Activated naive CD4-positive, alpha-beta T cell treated with anti-CD3 and anti-CD28 coated beads, Interleukin-2, amount 50 U/mL, for 24 hours (primary cell): ENCODE measurements at regions not wholly inside any gene's neighbourhood (a gene's known extent, or its start where the extent isn't known, plus 50 kb on each side); places are given as distances from the start of the nearest gene placed in this dataset.
"Not testable (repeated sequence)": the region's sequence is repeated elsewhere in the genome, so short reads cannot be mapped to it uniquely, and the experiment has no call there.

Experiments
- H3K27ac Mint-ChIP-seq: one replicate; pipeline ENCODE4 v1.8.0; 2021; ENCODE audit warnings: mild to moderate bottlenecking, mixed read lengths
- H3K27me3 Mint-ChIP-seq: one replicate; pipeline ENCODE4 v1.8.0; 2021; ENCODE audit warnings: mixed read lengths
- H3K36me3 Mint-ChIP-seq: one replicate; pipeline ENCODE4 v1.8.0; 2021; ENCODE audit warnings: mixed read lengths
- H3K4me1 Mint-ChIP-seq: one replicate; pipeline ENCODE4 v1.8.0; 2021; ENCODE audit warnings: mixed read lengths
- H3K4me3 Mint-ChIP-seq: one replicate; pipeline ENCODE4 v1.8.0; 2021; ENCODE audit warnings: mild to moderate bottlenecking, mixed read lengths
- H3K9me3 Mint-ChIP-seq: one replicate; pipeline ENCODE4 v1.8.0; 2021; ENCODE audit warnings: mixed read lengths

GRCh38 chr4:187357045-187357643, 633.5 kb upstream of the FAT1 start:
- no peaks in the 10 kb centered on the region for H3K27me3 Mint-ChIP-seq
- H3K36me3 Mint-ChIP-seq, result no peaks in the 10 kb centered on the region
- no peak overlapping the region for H3K27ac Mint-ChIP-seq
- no peaks in the 10 kb centered on the region for H3K4me1 Mint-ChIP-seq
- H3K9me3 Mint-ChIP-seq, result no peaks in the 10 kb centered on the region
- H3K4me3 Mint-ChIP-seq, result no peak overlapping the region

GRCh38 chr4:187357821-187358220, 634.2 kb upstream of the FAT1 start:
- no peak overlapping the region for H3K4me3 Mint-ChIP-seq
- H3K4me1 Mint-ChIP-seq, result no peaks in the 10 kb centered on the region
- no peaks in the 10 kb centered on the region for H3K9me3 Mint-ChIP-seq
- H3K27me3 Mint-ChIP-seq, result no peaks in the 10 kb centered on the region
- no peaks in the 10 kb centered on the region for H3K36me3 Mint-ChIP-seq
- no peak overlapping the region for H3K27ac Mint-ChIP-seq

- H3K4me3 Mint-ChIP-seq, result no peak overlapping the region
- H3K4me1 Mint-ChIP-seq, result no peaks in the 10 kb centered on the region
- no peak overlapping the region for H3K27ac Mint-ChIP-seq
- no peaks in the 10 kb centered on the region for H3K27me3 Mint-ChIP-seq
- no peaks in the 10 kb centered on the region for H3K36me3 Mint-ChIP-seq
- H3K9me3 Mint-ChIP-seq, result peaks cover 9% of the 10 kb centered on the region
Measured at GRCh38 chr4:187362937-187363857, 632.4 kb upstream of the ZFP42 start.

GRCh38 chr4:187364401-187364800, 631.2 kb upstream of the ZFP42 start:
- Mint-ChIP-seq H3K27me3 (no peaks in the 10 kb centered on the region), H3K9me3 (peaks cover 9% of the 10 kb centered on the region), H3K36me3 (no peaks in the 10 kb centered on the region), H3K4me1 (no peaks in the 10 kb centered on the region), H3K27ac (no peak overlapping the region), H3K4me3 (no peak overlapping the region)

GRCh38 chr4:187364851-187365250, 630.7 kb upstream of the ZFP42 start:
- Mint-ChIP-seq H3K4me3 (no peak overlapping the region), H3K36me3 (no peaks in the 10 kb centered on the region), H3K27ac (no peak overlapping the region), H3K4me1 (no peaks in the 10 kb centered on the region), H3K27me3 (no peaks in the 10 kb centered on the region), H3K9me3 (peaks cover 9% of the 10 kb centered on the region)

GRCh38 chr4:187366530-187366929, 629.0 kb upstream of the ZFP42 start:
- Mint-ChIP-seq H3K4me3 (no peak overlapping the region), H3K27ac (no peak overlapping the region), H3K9me3 (peaks cover 9% of the 10 kb centered on the region), H3K4me1 (no peaks in the 10 kb centered on the region), H3K36me3 (no peaks in the 10 kb centered on the region), H3K27me3 (no peaks in the 10 kb centered on the region)

GRCh38 chr4:187370918-187371317, 624.7 kb upstream of the ZFP42 start:
- no peaks in the 10 kb centered on the region for H3K36me3 Mint-ChIP-seq
- H3K27ac Mint-ChIP-seq, result no peak overlapping the region
- no peaks in the 10 kb centered on the region for H3K27me3 Mint-ChIP-seq
- no peaks in the 10 kb centered on the region for H3K4me1 Mint-ChIP-seq
- peaks cover 9% of the 10 kb centered on the region for H3K9me3 Mint-ChIP-seq
- no peak overlapping the region for H3K4me3 Mint-ChIP-seq

- no peaks in the 10 kb centered on the region for H3K36me3 Mint-ChIP-seq
- H3K27ac Mint-ChIP-seq, result no peak overlapping the region
- H3K9me3 Mint-ChIP-seq, result peaks cover 8% of the 10 kb centered on the region
- no peak overlapping the region for H3K4me3 Mint-ChIP-seq
- H3K27me3 Mint-ChIP-seq, result no peaks in the 10 kb centered on the region
- no peaks in the 10 kb centered on the region for H3K4me1 Mint-ChIP-seq
Measured at GRCh38 chr4:187378441-187378840, 617.1 kb upstream of the ZFP42 start.

- Mint-ChIP-seq H3K4me1 (no peaks in the 10 kb centered on the region), H3K27ac (no peak overlapping the region), H3K4me3 (no peak overlapping the region), H3K27me3 (no peaks in the 10 kb centered on the region), H3K36me3 (no peaks in the 10 kb centered on the region), H3K9me3 (peaks cover 8% of the 10 kb centered on the region)
Measured at GRCh38 chr4:187380181-187380581, 615.4 kb upstream of the ZFP42 start.

GRCh38 chr4:187383181-187383580, 612.4 kb upstream of the ZFP42 start:
- H3K4me3 Mint-ChIP-seq, result no peak overlapping the region

GRCh38 chr4:187387739-187388138, 607.8 kb upstream of the ZFP42 start:
- H3K36me3 Mint-ChIP-seq, result no peaks in the 10 kb centered on the region
- peaks cover 14% of the 10 kb centered on the region for H3K9me3 Mint-ChIP-seq
- no peaks in the 10 kb centered on the region for H3K4me1 Mint-ChIP-seq
- H3K27ac Mint-ChIP-seq, result no peak overlapping the region
- H3K27me3 Mint-ChIP-seq, result no peaks in the 10 kb centered on the region
- H3K4me3 Mint-ChIP-seq, result no peak overlapping the region

More at GRCh38 chr4:187383181-187383580, 612.4 kb upstream of the ZFP42 start:
- peaks cover 18% of the 10 kb centered on the region for H3K9me3 Mint-ChIP-seq
- no peaks in the 10 kb centered on the region for H3K27me3 Mint-ChIP-seq
- no peak overlapping the region for H3K27ac Mint-ChIP-seq
- no peaks in the 10 kb centered on the region for H3K36me3 Mint-ChIP-seq
- H3K4me1 Mint-ChIP-seq, result no peaks in the 10 kb centered on the region

- peaks cover 14% of the 10 kb centered on the region for H3K9me3 Mint-ChIP-seq
- no peaks in the 10 kb centered on the region for H3K36me3 Mint-ChIP-seq
- H3K4me1 Mint-ChIP-seq, result no peaks in the 10 kb centered on the region
- H3K27ac Mint-ChIP-seq, result no peak overlapping the region
- H3K27me3 Mint-ChIP-seq, result no peaks in the 10 kb centered on the region
- no peak overlapping the region for H3K4me3 Mint-ChIP-seq
Measured at GRCh38 chr4:187389420-187389819, 606.2 kb upstream of the ZFP42 start.

- H3K27me3 Mint-ChIP-seq, result no peaks in the 10 kb centered on the region
- H3K27ac Mint-ChIP-seq, result no peak overlapping the region
- no peaks in the 10 kb centered on the region for H3K36me3 Mint-ChIP-seq
- H3K4me3 Mint-ChIP-seq, result no peak overlapping the region
- H3K4me1 Mint-ChIP-seq, result no peaks in the 10 kb centered on the region
- peaks cover 19% of the 10 kb centered on the region for H3K9me3 Mint-ChIP-seq
Measured at GRCh38 chr4:187390646-187391045, 604.9 kb upstream of the ZFP42 start.

GRCh38 chr4:187393531-187394344, 601.8 kb upstream of the ZFP42 start:
- Mint-ChIP-seq H3K4me1 (no peaks in the 10 kb centered on the region), H3K9me3 (peaks cover 5% of the 10 kb centered on the region), H3K36me3 (no peaks in the 10 kb centered on the region), H3K27ac (no peak overlapping the region), H3K27me3 (no peaks in the 10 kb centered on the region), H3K4me3 (no peak overlapping the region)

GRCh38 chr4:187396106-187396505, 599.5 kb upstream of the ZFP42 start:
- H3K4me3 Mint-ChIP-seq, result no peak overlapping the region
- no peaks in the 10 kb centered on the region for H3K36me3 Mint-ChIP-seq
- H3K4me1 Mint-ChIP-seq, result no peaks in the 10 kb centered on the region
- peaks cover 14% of the 10 kb centered on the region for H3K9me3 Mint-ChIP-seq
- no peak overlapping the region for H3K27ac Mint-ChIP-seq
- no peaks in the 10 kb centered on the region for H3K27me3 Mint-ChIP-seq

- not testable (repeated sequence) for H3K4me3 Mint-ChIP-seq, H3K4me1 Mint-ChIP-seq, H3K27me3 Mint-ChIP-seq, H3K36me3 Mint-ChIP-seq, H3K27ac Mint-ChIP-seq
- peaks cover 14% of the 10 kb centered on the region for H3K9me3 Mint-ChIP-seq
Measured at GRCh38 chr4:187408447-187408846, 587.1 kb upstream of the ZFP42 start.
